Psoas muscle (tissue), 7 donors: ENCODE measurements at regions not wholly inside any gene's neighbourhood (a gene's known extent, or its start where the extent isn't known, plus 50 kb on each side); places are given as distances from the start of the nearest gene placed in this dataset.

Source experiments
- ATAC-seq, 4 donors: fragments of 200-7000 bp; cut with Tn5 transposase; one replicate each; pipeline ENCODE4 v1.9.1; 2020; ENCODE audit warnings: moderate library complexity in 3 of 4, mild to moderate bottlenecking in 2 of 4
- DNase-seq, 2 donors: peaks; one replicate each; pipeline ENCODE4 v3.0.0-alpha.2; 2020
- H3K27ac ChIP-seq: fragments of 200-600 bp; one replicate; pipeline ENCODE4 v1.8.0; 2022
- H3K27me3 ChIP-seq, 3 donors: fragments of 200-600 bp in 1 of 3; one replicate each; pipeline versions ENCODE4 v1.6.1 to v1.8.0; 2013 to 2022; ENCODE audit warnings: low read length in 2 of 3, mild to moderate bottlenecking in 2 of 3, moderate library complexity in 1 of 3; ENCODE audit not compliant: insufficient read depth in 3 of 3
- H3K36me3 ChIP-seq, 2 donors: fragments of 200-600 bp in 1 of 2; one replicate each; pipeline versions ENCODE4 v1.6.1 to v1.8.0; 2013 to 2022; ENCODE audit warnings: low read depth in 1 of 2, mild to moderate bottlenecking in 1 of 2, moderate library complexity in 1 of 2; ENCODE audit not compliant: insufficient read depth in 1 of 2
- H3K4me1 ChIP-seq: fragments of 200-600 bp; one replicate; pipeline ENCODE4 v1.8.0; 2022
- H3K4me3 ChIP-seq: fragments of 200-600 bp; one replicate; pipeline ENCODE4 v1.8.0; 2022; ENCODE audit warnings: mild to moderate bottlenecking
- H3K9me3 ChIP-seq: fragments of 200-600 bp; one replicate; pipeline ENCODE4 v1.8.0; 2022
- CTCF ChIP-seq: fragments of 200-600 bp; IDR thresholded peaks from one replicate; pipeline ENCODE4 v1.8.0; 2022; ENCODE audit warnings: antibody characterized with exemption
- WGBS, 3 donors: extraction: QIAGEN DNeasy Blood & Tissue Kit; methylation state at CpG; one replicate each; pipeline versions ENCODE4 v1.1.6 to v1.1.7; 2013; 5-methylcytosine and 5-hydroxymethylcytosine counted together
- intact Hi-C, 2 donors: fragments of 100-400 bp; cut with DNase I; formaldehyde crosslinking; loops; one replicate each; pipeline versions ENCODE4 v1.11.0 to v1.14.2; 2022
- donor health status: healthy with polysubstance abuse.
- donor health status: DM: no; HTN: no; CAD: no; lungs with moderate emphysema.
- donor health status: Bipolar disorder and iron deficiency.
- donor health status: healthy.
- donor health status: DM: yes; HTN: yes; CAD: no.
- donor health status: DM: no; HTN: no; CAD: no.
- donor health status: DM: yes; HTN: yes; CAD: no.

- Histone ChIP-seq H3K27ac (peak overlapping the region; percentile 10), H3K36me3 (no peaks in the 10 kb centered on the region), H3K4me1 (peaks cover 31% of the 10 kb centered on the region), H3K4me3 (no peak overlapping the region), H3K27me3 (no peaks in the 10 kb centered on the region), H3K9me3 (no peaks in the 10 kb centered on the region)
- peak; percentile 89 to 97 (median 94) for ATAC-seq
- DNase-seq, result peak; percentile 90 to 96
- TF ChIP-seq CTCF, result peak; percentile 87
- WGBS, 3 donors, result 8 to 10% (median 9%) methylated on average over 24 of the region's 24 CpGs
- intact Hi-C loops, result loop anchor here (2.0 to 10.0 kb wide), 5 partner anchors 51 to 211 kb away; no protein-coding TSS in a partner anchor
Observed at GRCh38 chr2:120552800-120553481, 182.7 kb upstream of the GLI2 start.

GRCh38 chr2:120554625-120555032 lies 181.0 kb upstream of the GLI2 start:
- peaks cover 27% of the 10 kb centered on the region for H3K4me1 ChIP-seq
- no peak overlapping the region for H3K27ac ChIP-seq
- no peaks in the 10 kb centered on the region for H3K36me3 ChIP-seq
- H3K9me3 ChIP-seq, result no peaks in the 10 kb centered on the region
- TF ChIP-seq CTCF, result no peak
- ATAC-seq, result no peak
- no peak for DNase-seq
- no peaks in the 10 kb centered on the region for H3K27me3 ChIP-seq
- intact Hi-C loops, result loop anchor here (5.0 to 10.0 kb wide), 4 partner anchors 52 to 212 kb away; no protein-coding TSS in a partner anchor
- H3K4me3 ChIP-seq, result no peak overlapping the region

- no peaks in the 10 kb centered on the region for H3K27me3 ChIP-seq
- TF ChIP-seq CTCF, result no peak
- no peak overlapping the region for H3K27ac ChIP-seq
- H3K9me3 ChIP-seq, result no peaks in the 10 kb centered on the region
- H3K4me3 ChIP-seq, result no peak overlapping the region
- H3K4me1 ChIP-seq, result peaks cover 27% of the 10 kb centered on the region
- 79 to 84% (median 81%) methylated on average over 4 of the region's 4 CpGs for WGBS, 3 donors
- no peaks in the 10 kb centered on the region for H3K36me3 ChIP-seq
- ATAC-seq, result no peak
- DNase-seq, result no peak
- intact Hi-C loops, result loop anchor here in 1 of 2 donors (10.0 kb wide), 1 partner anchor 120 kb away; no protein-coding TSS in a partner anchor
Observed at GRCh38 chr2:120555092-120555491, 180.6 kb upstream of the GLI2 start.

- Histone ChIP-seq H3K4me3 (no peak overlapping the region), H3K27me3 (no peaks in the 10 kb centered on the region), H3K4me1 (peaks cover 13% of the 10 kb centered on the region), H3K9me3 (no peaks in the 10 kb centered on the region), H3K27ac (no peak overlapping the region), H3K36me3 (no peaks in the 10 kb centered on the region)
- intact Hi-C loops, result loop anchor here in 1 of 2 donors (10.0 kb wide), 1 partner anchor 118 kb away; no protein-coding TSS in a partner anchor
- WGBS, 3 donors, result 75 to 88% (median 75%) methylated on average over 3 of the region's 3 CpGs
- DNase-seq (no peak), ATAC-seq (no peak)
- no peak for TF ChIP-seq CTCF
Observed at GRCh38 chr2:120556911-120557310, 178.8 kb upstream of the GLI2 start.

- ATAC-seq, result peak in 1 of 4 donors; percentile 29
- Histone ChIP-seq H3K36me3 (no peaks in the 10 kb centered on the region), H3K27me3 (no peaks in the 10 kb centered on the region), H3K9me3 (no peaks in the 10 kb centered on the region), H3K27ac (no peak overlapping the region), H3K4me3 (no peak overlapping the region), H3K4me1 (no peaks in the 10 kb centered on the region)
- 32 to 43% (median 32%) methylated on average over 3 of the region's 3 CpGs for WGBS, 3 donors
- intact Hi-C loops, result loop anchor here in 1 of 2 donors (10.0 kb wide), 1 partner anchor 116 kb away; no protein-coding TSS in a partner anchor
- TF ChIP-seq CTCF, result no peak
- no peak for DNase-seq
Observed at GRCh38 chr2:120558847-120559246, 176.8 kb upstream of the GLI2 start.
